Stimulated activated naive CD4-positive, alpha-beta T cell (primary cell): ENCODE measurements at regions not wholly inside any gene's neighbourhood (a gene's known extent, or its start where the extent isn't known, plus 50 kb on each side); places are given as distances from the start of the nearest gene placed in this dataset.
"Not testable (repeated sequence)": the region's sequence is repeated elsewhere in the genome, so short reads cannot be mapped to it uniquely, and the experiment has no call there.

Experiments used
- DNase-seq, 6 experiments: peaks; one replicate each; lab custom pipeline; 2025; lab: John Stamatoyannopoulos, UW

DNA sequence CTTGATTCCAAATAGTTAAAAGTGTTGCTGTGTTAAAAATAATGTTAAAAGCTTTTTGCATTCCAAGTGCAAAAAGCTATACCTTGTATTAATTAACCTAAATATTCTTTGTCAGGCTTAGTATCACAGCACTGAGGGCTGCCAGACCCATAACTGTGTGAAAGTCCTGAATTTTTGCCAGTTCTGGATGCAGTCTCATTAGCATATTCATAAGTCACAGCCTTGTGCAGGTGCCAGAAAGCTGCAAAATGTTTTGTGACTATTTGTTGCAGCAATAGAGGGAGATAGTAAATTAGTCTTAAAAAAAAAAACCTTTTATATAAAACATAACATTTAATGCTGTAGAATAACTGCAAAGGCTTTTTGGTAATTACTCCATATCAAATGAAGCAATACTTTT is 56.6 kb downstream of the SLITRK1 start:
- DNase-seq, result no peak

DNA sequence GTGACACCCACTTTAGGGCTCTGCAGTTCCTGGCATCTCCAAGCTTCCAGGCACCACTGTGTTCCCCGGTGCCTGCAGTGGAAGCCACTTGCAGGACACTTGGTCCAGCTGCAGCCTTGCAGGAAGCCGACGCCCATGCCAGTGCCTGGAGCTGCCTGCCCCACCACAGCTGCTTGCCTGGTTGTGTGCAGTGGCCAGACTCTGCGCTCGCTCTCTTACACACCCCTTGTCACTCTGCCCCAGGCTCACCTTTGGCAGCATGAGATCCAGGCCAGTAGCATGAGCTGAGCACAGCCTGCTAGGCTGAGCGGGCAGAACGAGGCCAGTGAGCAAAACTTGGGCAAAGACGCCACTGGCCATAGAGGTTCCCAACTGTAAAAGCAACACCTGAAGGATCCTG is 57.7 kb downstream of the SLITRK1 start:
- DNase-seq, result no peak

DNA sequence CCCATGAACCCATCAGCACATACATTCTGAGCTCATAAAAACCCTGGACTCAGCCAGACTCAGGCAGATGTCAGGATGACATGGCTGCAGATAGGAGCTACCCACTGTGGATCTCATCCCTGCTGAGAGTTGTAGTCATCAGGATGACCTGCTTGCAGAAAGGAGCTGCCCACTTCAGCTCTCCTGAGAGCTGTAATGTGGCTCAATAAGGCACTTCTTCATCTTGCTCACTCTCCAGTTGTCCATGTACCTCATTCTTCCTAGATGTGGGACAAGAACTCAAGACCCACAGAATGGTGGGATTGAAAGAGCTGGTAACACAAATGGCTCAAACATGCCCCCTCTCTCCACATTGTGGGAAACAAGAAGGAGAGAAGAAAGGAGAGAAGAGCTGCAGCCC is 58.2 kb downstream of the SLITRK1 start:
- DNase-seq, result no peak

DNA sequence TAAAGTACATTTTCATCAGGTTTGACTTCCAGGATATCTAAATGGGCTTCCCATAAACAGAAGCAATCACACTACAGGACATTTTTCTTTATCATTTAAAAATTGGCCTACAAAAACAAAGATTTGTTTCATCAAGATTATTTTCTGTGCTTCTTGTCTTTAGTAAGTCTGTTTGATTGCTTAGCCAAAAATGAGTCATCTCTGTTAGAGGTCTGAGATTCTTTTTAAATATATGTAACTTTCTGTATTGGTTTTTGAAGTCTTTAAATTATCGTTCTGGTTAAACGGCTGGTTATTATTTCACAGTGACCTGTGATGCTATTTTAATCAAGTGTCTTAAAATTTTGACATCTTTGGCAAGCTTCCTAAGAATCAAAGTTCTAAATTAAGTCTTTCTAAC is 62.7 kb downstream of the SLITRK1 start:
- DNase-seq, result no peak

DNA sequence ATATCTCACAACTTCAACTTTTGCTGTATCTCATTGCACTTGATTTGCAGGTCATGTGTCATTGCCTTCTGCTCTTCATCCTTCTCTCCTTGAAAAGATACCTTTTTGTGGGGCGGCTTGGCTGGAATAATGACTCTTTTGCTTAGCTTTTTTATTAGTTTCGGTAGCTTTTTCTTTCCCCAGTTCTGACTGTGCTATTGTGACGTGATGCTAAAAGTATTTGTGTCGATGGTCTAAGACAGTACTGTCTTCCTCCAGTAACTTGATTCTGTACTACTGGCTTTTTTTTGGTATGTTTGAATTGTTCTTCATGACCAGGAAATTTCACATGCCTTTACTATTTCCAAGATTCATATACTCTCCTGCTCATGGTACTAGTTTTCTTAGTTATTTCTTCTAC is 63.1 kb downstream of the SLITRK1 start:
- DNase-seq, result no peak

DNA sequence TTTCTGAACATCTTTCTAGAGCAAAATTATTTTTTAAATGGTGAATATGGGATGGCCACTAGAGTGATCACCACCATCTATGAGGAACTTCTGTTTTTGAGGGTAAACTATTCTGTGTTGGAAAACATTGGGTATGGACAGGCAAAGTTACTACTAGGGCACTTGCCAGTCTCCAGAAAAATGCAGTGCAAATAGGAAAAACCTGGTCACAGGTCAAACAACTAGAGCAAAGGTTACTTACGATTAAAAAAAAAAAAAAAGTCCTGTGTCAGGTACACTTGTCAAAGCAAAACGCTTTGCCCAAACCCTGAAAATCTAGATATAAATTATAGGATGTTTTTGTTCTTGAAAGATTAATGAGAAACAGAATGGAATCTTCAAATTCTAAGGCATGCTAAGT is 66.2 kb downstream of the SLITRK1 start:
- DNase-seq, result no peak

DNA sequence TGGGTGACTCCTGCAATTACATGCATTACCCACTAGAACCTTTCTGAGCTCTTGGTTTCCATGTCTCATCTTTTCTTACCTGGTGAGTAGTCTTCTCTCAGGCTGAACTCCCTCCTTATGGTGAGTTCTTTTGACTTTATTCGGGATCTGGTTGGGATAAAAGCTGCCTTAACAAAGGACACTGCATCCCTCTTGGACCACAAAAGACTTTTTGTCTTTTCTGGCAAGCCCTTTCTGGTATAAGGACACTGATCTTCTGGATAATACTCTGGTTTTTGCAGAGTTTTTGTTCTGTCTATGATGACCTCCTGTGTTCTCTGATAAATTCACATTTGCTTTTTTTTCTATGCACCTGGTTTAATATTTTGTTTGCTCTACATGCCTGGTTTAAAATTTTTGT is 66.7 kb downstream of the SLITRK1 start:
- no peak for DNase-seq

DNA sequence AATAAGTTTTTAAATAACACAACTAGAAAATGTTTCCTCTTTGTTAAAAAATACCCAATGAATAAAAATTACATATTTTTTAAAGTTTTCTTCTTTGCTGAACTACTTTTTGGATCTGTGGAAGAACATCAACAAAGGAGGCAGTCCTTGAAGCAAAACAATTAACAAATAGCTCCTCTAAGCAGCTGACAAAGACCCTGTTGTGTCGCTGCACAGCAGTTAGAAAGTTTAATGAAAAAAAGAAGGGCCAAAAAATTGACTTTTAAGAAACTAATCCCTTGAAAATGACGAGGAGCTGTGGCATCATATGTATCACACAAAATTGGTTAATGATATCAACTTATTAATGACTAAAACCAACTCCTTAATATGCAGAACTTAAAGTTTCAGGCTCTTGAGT is 72.1 kb downstream of the SLITRK1 start:
- DNase-seq, result no peak

DNA sequence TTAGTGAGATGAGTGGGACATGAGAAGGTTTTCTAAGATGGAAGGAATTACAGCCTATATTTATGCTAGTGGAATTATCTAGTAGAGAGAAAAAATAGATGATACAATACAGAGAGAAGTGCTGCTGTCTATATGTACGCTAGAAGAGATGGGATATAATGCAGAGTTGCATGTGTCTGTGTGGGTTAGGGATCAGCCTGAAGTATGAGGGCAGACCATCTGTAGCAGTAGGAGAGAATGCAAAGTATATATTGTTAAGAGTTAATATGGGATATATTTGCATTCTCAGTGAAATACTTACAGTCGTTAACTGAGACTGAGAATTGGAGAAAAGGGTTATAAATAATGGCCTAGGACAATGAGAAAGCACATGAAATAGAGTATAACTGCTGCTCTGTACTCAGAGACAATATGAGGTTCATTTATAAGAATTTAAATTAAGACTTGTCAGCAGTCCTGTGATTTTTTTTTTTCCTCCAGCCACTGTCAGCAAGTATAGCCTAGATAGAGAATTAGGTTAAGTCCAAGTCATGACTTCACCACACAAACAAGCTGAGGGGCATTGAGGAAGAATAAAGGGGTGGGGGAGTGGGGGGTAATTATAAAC is 77.8 kb downstream of the SLITRK1 start:
- no peak for DNase-seq

DNA sequence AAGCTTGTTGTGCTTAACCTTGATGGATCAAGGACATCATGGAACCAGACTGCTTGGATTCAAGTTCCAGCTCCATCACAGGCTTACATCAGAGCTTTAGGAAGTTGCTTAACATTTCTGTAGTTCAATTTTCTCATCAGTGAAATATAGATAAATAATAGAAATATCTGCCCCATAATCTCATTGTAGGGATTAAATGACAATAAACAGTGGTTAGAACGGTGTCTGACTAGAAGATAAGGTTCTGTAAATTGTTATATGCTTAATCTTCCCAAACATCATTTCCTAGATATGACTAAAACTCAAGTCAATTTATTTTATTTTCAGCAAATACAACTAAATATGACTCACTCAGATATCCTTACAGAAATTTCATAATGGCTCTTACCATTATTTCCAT is 83.5 kb downstream of the SLITRK1 start:
- no peak for DNase-seq

DNA sequence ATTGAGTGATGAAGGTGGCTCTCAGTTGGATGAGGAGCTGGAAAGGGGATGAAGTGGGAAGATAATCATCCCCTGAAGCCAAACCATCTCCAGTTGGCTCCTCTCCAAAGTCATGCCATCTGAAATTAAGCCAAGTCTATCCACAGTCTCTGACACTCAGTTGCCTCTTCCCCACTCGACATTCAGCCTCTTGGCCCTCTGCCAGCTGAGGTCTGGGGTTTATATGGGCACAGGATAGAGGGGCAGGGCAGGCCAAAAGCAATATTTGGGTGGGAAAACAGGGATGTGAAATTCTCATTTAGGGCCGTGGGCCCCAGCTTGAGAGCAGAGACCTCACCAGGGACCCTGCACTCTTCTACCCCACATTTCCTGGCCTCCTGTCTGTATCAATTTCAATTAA is 85.9 kb downstream of the SLITRK1 start:
- no peak for DNase-seq

DNA sequence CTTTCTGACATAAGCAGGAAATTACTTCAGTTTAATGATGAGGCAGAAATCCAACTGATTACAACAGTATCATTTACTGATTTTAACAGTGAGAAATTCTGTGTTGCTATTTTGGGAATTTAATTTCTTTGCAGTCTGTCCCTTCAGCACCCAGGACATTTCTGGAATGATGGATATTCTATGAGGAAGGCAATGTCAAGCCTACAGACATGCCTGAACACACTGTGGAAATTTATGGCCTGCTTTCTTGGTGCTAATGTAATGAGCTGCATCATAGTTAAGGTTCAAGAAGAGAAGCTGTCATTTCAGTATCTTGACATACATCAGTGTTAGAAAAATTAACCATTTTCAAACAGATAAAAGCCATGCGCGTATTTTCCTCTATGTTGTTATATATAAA is 87.7 kb downstream of the SLITRK1 start:
- no peak for DNase-seq

DNA sequence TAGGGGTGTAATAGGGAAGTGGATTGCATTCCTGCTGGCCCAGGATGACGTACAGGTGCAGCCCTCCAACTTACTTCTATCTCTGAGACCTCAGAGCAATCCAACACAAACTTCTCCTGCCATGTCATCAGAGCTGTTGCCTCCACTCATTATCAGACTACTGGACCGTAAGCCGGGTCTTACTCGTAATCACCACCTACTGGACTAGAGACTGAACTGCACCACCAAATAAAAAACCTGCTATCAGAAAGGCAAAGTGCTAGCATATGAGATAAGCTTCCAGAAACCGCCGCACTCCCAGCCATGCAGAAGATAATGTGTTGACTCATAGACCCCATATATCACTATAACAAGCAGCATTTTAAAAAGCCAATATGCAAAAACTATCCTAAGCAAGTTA is 102.0 kb downstream of the SLITRK1 start:
- no peak for DNase-seq

DNA sequence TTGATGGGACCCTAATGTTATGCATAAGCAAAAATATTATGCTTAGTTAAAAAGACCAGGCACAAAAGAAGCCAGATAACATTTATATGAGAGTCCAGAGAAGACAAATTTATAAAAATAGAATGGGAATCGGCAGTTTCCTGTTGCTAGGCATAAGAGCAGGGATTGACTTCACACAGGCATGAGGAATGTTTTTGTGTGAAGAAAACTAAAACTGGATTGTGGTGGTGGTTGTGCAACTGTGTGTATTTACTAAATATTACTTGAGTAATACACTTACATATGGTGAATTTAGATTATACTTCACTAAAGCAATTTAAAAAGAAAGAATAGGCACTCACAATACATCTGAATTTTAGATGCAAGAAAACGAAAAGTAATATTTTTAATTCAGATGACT is 108.3 kb downstream of the SLITRK1 start:
- no peak for DNase-seq

DNA sequence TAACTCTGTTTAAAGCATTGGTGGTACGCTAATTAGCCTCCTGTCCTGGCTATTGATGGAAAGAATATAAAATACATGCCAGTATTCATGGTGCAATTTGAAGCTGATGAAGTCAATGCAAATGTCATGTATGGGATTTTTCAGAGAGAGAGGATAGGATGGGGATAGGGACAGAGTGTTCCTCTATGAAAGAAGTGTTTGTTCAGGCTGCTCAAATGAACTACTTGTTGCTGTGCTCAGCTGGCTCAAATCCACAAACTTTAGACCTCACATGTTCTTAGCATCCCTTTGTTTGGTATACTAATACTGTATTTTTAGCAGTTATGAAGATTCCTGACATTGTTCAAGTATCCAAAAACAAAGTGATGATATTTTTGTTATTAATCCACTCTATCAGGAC is 116.5 kb downstream of the SLITRK1 start:
- DNase-seq, result no peak

DNA sequence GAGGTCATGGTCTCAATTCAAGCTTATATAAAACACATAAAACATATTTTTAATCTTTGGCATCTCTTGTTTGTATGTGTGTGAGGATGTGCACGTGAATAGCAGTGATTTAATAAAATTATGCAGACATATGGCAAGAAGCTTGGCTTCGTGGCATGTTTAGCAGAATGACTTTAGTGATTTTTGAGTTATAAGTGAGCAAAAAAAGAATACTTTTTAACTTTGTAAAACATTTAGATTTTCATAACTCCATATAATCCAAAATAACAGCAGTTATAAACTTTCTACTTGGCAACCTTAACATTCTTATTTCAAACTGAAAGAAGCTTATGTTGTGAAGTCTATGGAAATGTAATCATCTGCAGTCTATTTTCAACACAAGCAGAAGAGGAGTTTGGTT is 120.6 kb downstream of the SLITRK1 start:
- DNase-seq, result no peak

DNA sequence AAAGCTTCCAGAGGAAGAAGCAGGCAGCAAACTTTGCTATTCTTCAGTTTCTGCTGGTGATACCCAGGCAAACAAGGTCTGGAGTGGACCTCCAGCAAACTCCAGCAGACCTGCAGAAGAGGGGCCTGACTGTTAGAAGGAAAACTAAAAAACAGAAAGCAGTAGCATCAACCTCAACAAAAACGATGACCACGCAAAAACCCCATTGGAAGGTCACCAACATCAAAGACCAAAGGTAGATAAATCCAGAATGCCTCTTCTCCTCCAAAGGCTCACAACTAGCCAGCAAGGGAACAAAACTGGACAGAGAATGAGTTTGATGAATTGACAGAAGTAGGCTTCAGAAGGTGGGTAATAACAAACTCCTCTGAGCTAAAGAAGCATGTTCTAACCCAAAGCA is 127.1 kb downstream of the SLITRK1 start:
- DNase-seq, result not testable (repeated sequence)

DNA sequence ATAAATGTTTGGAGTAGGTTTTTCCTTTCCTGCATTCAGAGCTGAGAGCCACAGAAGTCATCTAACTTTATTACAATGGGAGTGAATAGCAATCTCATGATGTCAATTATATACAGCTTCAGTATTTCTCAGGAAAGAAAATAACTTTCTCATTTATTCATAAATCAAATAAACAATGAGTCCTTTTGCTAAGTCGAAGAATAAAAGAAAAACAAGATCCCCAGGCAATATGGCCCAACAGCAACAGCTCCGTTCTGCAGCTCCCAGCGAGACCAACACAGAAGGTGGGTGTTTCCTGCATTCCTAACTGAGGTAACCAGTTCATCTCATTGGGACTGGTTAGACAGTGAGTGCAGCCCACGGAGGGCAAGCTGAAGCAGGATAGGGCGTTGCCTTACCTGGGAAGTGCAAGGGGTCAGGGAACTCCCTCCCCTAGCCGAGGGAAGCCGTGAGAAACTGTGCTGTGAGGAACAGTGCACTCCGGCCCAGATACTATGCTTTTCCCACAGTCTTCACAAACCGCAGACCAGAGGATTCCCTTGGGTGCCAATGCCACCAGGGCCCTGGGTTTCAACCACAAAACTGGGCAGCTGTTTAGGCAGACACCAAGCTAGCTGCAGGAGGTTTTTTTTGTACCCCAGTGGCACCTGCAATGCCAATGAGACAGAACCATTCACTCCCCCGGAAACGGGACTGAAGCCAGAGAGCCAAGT is 128.2 kb downstream of the SLITRK1 start:
- no peak for DNase-seq

DNA sequence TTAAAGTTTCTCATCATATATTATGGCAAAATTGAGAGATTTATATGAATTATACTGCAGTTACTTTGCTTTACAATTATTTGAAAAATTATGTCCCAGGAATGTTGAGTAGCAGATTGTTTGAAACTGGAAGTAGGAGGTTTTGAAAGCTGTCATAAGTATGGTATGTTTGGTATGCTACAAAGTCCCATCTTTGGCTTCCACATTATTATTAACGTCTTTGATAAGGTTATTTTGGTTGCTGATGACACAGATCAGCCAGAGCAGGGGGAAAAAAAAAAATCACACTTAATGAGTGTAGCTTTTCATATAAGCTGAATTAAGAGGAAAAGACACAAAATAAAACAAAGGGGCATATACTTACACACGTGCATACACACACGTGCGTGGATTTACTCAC is 130.1 kb downstream of the SLITRK1 start:
- no peak for DNase-seq

DNA sequence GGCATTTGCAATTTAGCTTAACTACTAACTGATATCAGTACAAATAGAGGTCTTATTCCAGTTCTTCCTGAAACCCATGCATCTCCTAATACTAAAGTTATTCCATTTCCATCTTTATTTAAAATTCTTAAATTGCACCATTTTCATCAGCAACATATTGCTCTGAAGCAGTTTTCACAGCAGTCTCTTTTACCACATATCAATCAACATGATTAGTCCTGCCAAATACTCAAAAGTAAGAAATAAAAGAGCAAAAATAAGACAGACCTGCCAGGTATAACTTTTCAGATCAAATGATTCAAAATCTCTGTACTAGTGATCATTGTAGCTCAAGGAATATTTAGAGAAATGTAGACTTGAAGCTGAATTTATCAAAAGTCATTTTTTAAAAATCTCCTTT is 141.7 kb downstream of the SLITRK1 start:
- DNase-seq, result no peak

DNA sequence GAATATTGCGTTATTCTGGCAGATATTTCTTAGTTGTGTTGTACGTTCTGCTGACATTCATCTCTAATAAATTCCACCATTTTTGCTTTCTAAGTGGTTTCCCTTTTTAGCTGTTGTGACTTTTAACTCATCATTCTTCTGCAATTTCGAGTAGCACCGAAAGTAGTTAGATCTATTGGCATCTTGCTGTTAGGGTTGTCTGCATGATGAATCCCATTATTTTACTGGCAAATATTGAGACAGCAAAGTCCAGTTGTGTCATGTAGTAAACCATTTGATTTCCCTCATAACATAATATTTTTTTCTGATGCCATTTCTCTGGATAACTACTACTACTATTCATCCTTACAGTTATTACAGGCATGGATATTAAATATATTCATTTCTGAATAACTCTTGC is 143.9 kb downstream of the SLITRK1 start:
- DNase-seq, result no peak

DNA sequence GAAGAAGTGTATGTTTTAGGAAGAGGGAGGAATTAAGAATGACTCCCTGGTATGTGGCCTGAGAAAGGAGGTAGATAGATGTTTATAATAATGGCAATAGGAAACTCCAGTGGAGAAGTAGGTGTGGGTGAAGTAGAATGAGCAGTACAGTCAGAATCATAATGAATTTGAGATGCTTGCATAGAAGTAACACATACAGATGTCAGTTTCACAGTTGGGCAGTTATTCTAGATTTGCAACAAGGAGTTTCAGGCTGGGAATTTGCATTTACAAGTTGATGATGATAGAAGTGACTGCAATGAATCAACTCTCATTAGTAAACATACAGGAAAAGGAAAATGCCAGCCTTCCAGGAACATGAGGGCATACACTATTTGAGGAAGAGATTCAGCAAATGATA is 149.0 kb downstream of the SLITRK1 start:
- no peak for DNase-seq

DNA sequence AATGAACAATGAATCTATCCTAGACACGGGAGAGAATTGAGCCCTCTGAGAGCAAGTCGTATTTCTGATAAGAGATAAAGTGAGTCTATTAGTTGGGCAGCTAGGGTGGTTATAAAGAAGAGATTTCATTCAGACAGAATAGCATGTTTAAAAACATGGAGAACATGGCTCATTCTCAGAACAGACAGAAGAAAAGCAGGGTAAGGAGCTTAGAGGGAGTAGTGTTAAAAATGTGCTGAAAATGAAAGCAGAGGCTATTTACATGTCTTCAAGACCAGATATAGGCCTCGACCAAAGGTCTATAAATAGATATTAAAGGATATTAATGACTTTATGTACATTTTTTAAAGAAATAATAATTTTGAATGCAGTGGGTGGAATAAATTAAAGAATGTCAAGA is 149.5 kb downstream of the SLITRK1 start:
- DNase-seq, result no peak

DNA sequence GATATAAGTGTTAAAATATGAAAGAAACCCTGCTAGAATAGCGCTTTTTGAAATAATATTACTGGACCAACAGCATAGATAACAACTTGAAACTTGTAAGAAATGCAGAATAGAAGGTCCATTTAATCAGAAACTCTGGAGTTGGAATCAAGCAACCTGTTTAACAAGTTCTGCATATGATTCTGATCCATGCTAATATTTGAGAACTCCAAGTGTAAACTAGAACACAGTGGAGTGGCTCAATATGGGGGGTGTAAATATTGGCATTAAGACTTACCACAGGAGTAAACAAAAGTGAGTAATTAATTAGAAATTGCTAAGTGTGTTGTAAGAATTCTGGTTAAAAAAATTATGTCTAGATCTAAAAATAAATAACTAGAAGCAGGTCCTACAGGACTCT is 151.2 kb downstream of the SLITRK1 start:
- DNase-seq, result no peak
